ENCODE measurements at regions not wholly inside any gene's neighbourhood (a gene's known extent, or its start where the extent isn't known, plus 50 kb on each side); places are given as distances from the start of the nearest gene placed in this dataset.

DNA sequence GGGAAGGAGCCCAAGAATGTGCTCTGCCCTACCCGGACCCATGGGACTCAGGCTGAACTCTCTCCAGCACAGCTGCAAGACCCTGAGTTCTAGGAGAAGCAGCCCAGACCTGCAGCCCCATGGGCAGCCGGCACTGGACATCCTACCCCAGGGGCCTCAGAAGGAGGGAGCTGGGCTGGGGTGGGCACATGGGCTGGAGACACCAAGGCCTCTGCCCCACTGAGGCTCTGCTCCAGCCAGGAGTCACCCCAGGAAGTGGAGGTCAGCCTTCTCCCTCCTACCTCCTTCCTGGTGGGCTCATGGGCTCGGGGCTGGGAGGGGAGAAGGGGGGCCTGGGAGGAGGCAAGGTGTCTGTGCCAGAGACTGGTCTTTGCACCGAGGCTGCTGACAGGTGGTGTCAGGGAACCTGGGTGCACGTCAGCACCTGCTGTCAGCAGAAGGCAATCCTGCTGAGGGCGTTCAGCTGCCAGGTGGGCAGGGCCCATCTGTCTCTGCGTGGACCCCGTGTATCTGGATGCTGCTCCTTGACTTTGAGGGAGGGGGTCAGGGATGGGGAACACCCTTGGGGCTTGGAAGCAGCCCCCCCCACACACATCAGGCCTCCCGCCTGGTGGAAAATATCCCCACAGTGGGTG, 95.2 kb downstream of the PDGFA start:
- no peak for DNase-seq (ENCODE audit: low spot score)
- Histone ChIP-seq H3K4me1 (ENCODE audit: control insufficient read depth in 2 of 2, insufficient read depth in 1 of 2, low read depth in 1 of 2, low read length in 2 of 2) (peaks cover 0 to 7% of the 10 kb centered on the region in 2 donors), H3K18ac (ENCODE audit: low read length) (peak overlapping the region; percentile 44)

DNA sequence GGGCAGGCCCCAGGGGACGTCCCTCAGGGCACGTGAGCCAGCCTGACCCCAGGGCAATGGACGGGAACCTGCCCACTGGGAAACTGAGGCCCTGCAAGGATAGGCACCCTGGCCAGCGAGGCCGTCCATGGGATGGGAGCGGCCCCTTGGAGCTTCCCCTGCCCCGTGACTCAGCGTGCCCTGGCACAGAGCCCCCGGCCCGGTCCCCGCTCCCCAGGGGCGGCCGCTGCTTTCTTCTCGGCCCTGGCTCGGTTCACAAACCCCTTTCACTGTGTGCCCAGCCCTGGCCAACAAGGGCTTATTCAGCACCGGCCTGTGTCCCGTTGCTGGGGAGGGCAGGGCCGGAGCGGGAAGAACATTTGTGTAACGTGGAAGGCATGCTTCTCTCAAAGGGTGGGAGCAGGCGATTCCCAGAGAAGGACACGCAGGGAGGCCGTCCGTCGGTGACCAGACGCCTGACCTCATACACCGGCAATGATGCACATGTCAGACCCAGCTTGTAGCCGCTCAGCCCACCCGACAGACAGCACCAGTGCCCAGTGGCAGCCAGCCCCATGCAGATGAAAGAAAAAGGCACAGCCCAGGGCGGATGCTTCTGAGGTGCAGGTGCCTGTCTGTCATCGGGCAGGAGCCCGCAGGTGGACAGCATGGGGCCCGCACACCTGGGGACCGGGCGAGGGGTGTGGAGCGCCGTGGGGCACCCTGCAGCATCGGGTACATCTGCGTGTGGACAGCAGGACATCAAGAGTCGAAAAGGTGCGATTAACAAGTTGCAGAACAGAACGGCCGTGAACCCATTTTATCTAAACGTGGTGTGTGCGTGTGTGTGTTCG, 94.5 kb downstream of the PDGFA start:
- Histone ChIP-seq H3K79me1 (ENCODE audit: low read depth, low read length) (peaks cover 2% of the 10 kb centered on the region), H2AK5ac (ENCODE audit: low read depth, low read length) (peak overlapping the region; percentile 97), H3K9me3 (replicated peaks in 1 of 2; ENCODE audit: control insufficient read depth in 2 of 2, insufficient read depth in 1 of 2, low read depth in 1 of 2, low read length in 2 of 2) (peaks cover 0 to 6% of the 10 kb centered on the region in 2 donors), H3K4me1 (ENCODE audit: control insufficient read depth in 2 of 2, insufficient read depth in 1 of 2, low read depth in 1 of 2, low read length in 2 of 2) (peaks cover 0 to 7% of the 10 kb centered on the region in 2 donors), H3K18ac (ENCODE audit: low read length) (peak overlapping the region; percentile 89), H3K4me3 (ENCODE audit: low read length in 2 of 2) (no peak overlapping the region), H4K91ac (ENCODE audit: low read depth, low read length, poor library complexity) (no peak overlapping the region), H3K27ac (replicated peaks; ENCODE audit: low read length) (no peak overlapping the region), H2BK15ac (ENCODE audit: low read length) (peak overlapping the region; percentile 97), H3K9ac (ENCODE audit: low read depth, low read length, poor library complexity) (peak overlapping the region; percentile 50), H3K14ac (ENCODE audit: low read length) (peak overlapping the region; percentile 25), H3K23ac (ENCODE audit: low read depth, low read length, poor library complexity) (peak overlapping the region; percentile 85), H2BK12ac (ENCODE audit: low read length) (peak overlapping the region; percentile 58), H2BK5ac (ENCODE audit: low read length) (peak overlapping the region; percentile 90), H2AFZ (ENCODE audit: low read length) (no peak overlapping the region), H3K36me3 (replicated peaks in 1 of 2; ENCODE audit: control insufficient read depth in 2 of 2, insufficient read depth in 2 of 2, low read length in 2 of 2) (no peaks in the 10 kb centered on the region), H3K27me3 (ENCODE audit: control insufficient read depth in 3 of 3, insufficient read depth in 3 of 3, low read depth in 1 of 3, low read length in 3 of 3) (peaks cover 0 to 5% (median 0%) of the 10 kb centered on the region in 3 experiments), H3K4me2 (ENCODE audit: insufficient read depth, low read length, poor library complexity, severe bottlenecking) (no peak overlapping the region), H4K8ac (ENCODE audit: low read depth, low read length) (no peak overlapping the region), H2BK120ac (ENCODE audit: low read depth, low read length) (peak overlapping the region; percentile 35), H3K4ac (ENCODE audit: low read length) (no peak overlapping the region)
- no peak for DNase-seq (ENCODE audit: low spot score)
- WGBS, 2 donors (ENCODE audit: extremely low coverage in 2 of 2, insufficient read length in 2 of 2, insufficient replicate concordance in 1 of 2), result no CpG with 5 or more reads among the region's 46 CpGs

More for the DNA sequence above, 95.2 kb downstream of the PDGFA start:
- H3K4me3 ChIP-seq (ENCODE audit: low read length in 2 of 2), result no peak overlapping the region
- H4K8ac ChIP-seq (ENCODE audit: low read depth, low read length), result no peak overlapping the region
- H3K4me2 ChIP-seq (ENCODE audit: insufficient read depth, low read length, poor library complexity, severe bottlenecking), result no peak overlapping the region
- H2BK12ac ChIP-seq (ENCODE audit: low read length), result peak overlapping the region; percentile 58
- no peak overlapping the region for H2AFZ ChIP-seq (ENCODE audit: low read length)
- no peak overlapping the region for H4K91ac ChIP-seq (ENCODE audit: low read depth, low read length, poor library complexity)
- H3K27me3 ChIP-seq (ENCODE audit: control insufficient read depth in 3 of 3, insufficient read depth in 3 of 3, low read depth in 1 of 3, low read length in 3 of 3), result peaks cover 0 to 5% (median 0%) of the 10 kb centered on the region in 3 experiments
- peak overlapping the region; percentile 35 for H2BK120ac ChIP-seq (ENCODE audit: low read depth, low read length)
- H3K14ac ChIP-seq (ENCODE audit: low read length), result peak overlapping the region; percentile 39
- no peak overlapping the region for H3K23ac ChIP-seq (ENCODE audit: low read depth, low read length, poor library complexity)
- H2AK5ac ChIP-seq (ENCODE audit: low read depth, low read length), result peak overlapping the region; percentile 97
- no peak overlapping the region for H3K27ac ChIP-seq (replicated peaks; ENCODE audit: low read length)
- H3K9ac ChIP-seq (ENCODE audit: low read depth, low read length, poor library complexity), result no peak overlapping the region
- peaks cover 2% of the 10 kb centered on the region for H3K79me1 ChIP-seq (ENCODE audit: low read depth, low read length)
- H3K9me3 ChIP-seq (replicated peaks in 1 of 2; ENCODE audit: control insufficient read depth in 2 of 2, insufficient read depth in 1 of 2, low read depth in 1 of 2, low read length in 2 of 2), result peaks cover 0 to 6% of the 10 kb centered on the region in 2 donors
- peak overlapping the region; percentile 90 for H2BK5ac ChIP-seq (ENCODE audit: low read length)
- H3K4ac ChIP-seq (ENCODE audit: low read length), result no peak overlapping the region
- WGBS, 2 donors (ENCODE audit: extremely low coverage in 2 of 2, insufficient read length in 2 of 2, insufficient replicate concordance in 1 of 2), result no CpG with 5 or more reads among the region's 9 CpGs
- peak overlapping the region; percentile 97 for H2BK15ac ChIP-seq (ENCODE audit: low read length)
- no peaks in the 10 kb centered on the region for H3K36me3 ChIP-seq (replicated peaks in 1 of 2; ENCODE audit: control insufficient read depth in 2 of 2, insufficient read depth in 2 of 2, low read length in 2 of 2)

DNA sequence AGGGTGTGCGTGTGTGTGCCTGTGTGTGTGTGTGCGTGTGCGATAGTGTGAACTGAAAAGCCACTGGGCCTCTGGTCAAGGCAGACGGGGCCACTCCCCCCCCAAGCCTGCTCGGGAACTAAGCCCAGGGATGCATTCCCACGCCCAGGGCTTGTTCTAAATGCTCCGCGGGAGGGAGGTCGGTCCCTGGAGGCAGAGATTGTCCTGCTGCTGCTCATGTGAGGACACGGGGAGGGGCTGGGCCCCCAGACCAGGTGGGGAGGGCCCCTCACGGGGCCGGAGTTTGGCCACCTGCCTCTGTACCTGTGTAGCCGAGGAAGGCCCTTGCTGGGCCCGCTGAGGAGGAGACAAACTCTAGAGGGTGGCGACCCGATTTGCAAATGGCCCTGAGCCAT, 93.9 kb downstream of the PDGFA start:
- Histone ChIP-seq H4K8ac (ENCODE audit: low read depth, low read length) (no peak overlapping the region), H2BK12ac (ENCODE audit: low read length) (no peak overlapping the region), H2AFZ (ENCODE audit: low read length) (no peak overlapping the region), H3K4me2 (ENCODE audit: insufficient read depth, low read length, poor library complexity, severe bottlenecking) (no peak overlapping the region), H3K14ac (ENCODE audit: low read length) (peak overlapping the region; percentile 25), H2BK15ac (ENCODE audit: low read length) (peak overlapping the region; percentile 97), H3K9me3 (replicated peaks in 1 of 2; ENCODE audit: control insufficient read depth in 2 of 2, insufficient read depth in 1 of 2, low read depth in 1 of 2, low read length in 2 of 2) (peaks cover 0 to 6% of the 10 kb centered on the region in 2 donors), H3K27ac (replicated peaks; ENCODE audit: low read length) (no peak overlapping the region), H3K23ac (ENCODE audit: low read depth, low read length, poor library complexity) (peak overlapping the region; percentile 85), H3K4ac (ENCODE audit: low read length) (no peak overlapping the region), H3K4me3 (ENCODE audit: low read length in 2 of 2) (no peak overlapping the region), H2AK5ac (ENCODE audit: low read depth, low read length) (peak overlapping the region; percentile 97), H4K91ac (ENCODE audit: low read depth, low read length, poor library complexity) (no peak overlapping the region), H3K36me3 (replicated peaks in 1 of 2; ENCODE audit: control insufficient read depth in 2 of 2, insufficient read depth in 2 of 2, low read length in 2 of 2) (no peaks in the 10 kb centered on the region), H2BK120ac (ENCODE audit: low read depth, low read length) (peak overlapping the region; percentile 35), H3K4me1 (ENCODE audit: control insufficient read depth in 2 of 2, insufficient read depth in 1 of 2, low read depth in 1 of 2, low read length in 2 of 2) (peaks cover 0 to 7% of the 10 kb centered on the region in 2 donors), H3K18ac (ENCODE audit: low read length) (peak overlapping the region; percentile 89), H2BK5ac (ENCODE audit: low read length) (peak overlapping the region; percentile 90), H3K79me1 (ENCODE audit: low read depth, low read length) (no peaks in the 10 kb centered on the region), H3K9ac (ENCODE audit: low read depth, low read length, poor library complexity) (peak overlapping the region; percentile 50), H3K27me3 (ENCODE audit: control insufficient read depth in 3 of 3, insufficient read depth in 3 of 3, low read depth in 1 of 3, low read length in 3 of 3) (peaks cover 0 to 5% (median 0%) of the 10 kb centered on the region in 3 experiments)
- no peak for DNase-seq (ENCODE audit: low spot score)
- WGBS, 2 donors (ENCODE audit: extremely low coverage in 2 of 2, insufficient read length in 2 of 2, insufficient replicate concordance in 1 of 2), result no CpG with 5 or more reads among the region's 16 CpGs

DNA sequence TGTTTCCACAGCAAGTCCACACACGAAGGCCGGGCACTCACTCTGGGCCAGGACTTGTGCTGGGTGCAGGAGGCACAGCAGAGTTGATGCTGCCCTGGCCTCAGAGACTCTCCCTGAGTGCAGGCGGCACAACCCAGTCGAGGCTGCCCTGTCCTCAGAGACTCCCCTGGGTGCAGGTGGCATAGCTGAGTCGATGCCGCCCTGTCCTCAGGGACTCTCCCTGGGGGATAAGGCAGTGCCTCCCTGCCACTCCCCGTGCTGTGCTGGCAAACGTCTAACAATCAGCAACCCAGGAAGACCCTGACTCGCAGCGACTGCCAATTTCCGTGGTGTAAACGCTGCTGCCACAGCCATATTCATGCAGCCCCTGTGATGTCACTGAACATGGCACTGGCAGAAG, 93.1 kb downstream of the PDGFA start:
- Histone ChIP-seq H3K23ac (ENCODE audit: low read depth, low read length, poor library complexity) (peak overlapping the region; percentile 25), H3K9me3 (replicated peaks in 1 of 2; ENCODE audit: control insufficient read depth in 2 of 2, insufficient read depth in 1 of 2, low read depth in 1 of 2, low read length in 2 of 2) (peaks cover 0 to 6% of the 10 kb centered on the region in 2 donors), H3K14ac (ENCODE audit: low read length) (no peak overlapping the region), H2BK15ac (ENCODE audit: low read length) (peak overlapping the region; percentile 58), H2BK12ac (ENCODE audit: low read length) (peak overlapping the region; percentile 41), H3K4me1 (ENCODE audit: control insufficient read depth in 2 of 2, insufficient read depth in 1 of 2, low read depth in 1 of 2, low read length in 2 of 2) (peaks cover 0 to 7% of the 10 kb centered on the region in 2 donors), H3K27ac (replicated peaks; ENCODE audit: low read length) (no peak overlapping the region), H4K91ac (ENCODE audit: low read depth, low read length, poor library complexity) (no peak overlapping the region), H3K4ac (ENCODE audit: low read length) (no peak overlapping the region), H3K4me3 (ENCODE audit: low read length in 2 of 2) (no peak overlapping the region), H4K8ac (ENCODE audit: low read depth, low read length) (no peak overlapping the region), H3K18ac (ENCODE audit: low read length) (peak overlapping the region; percentile 87), H3K9ac (ENCODE audit: low read depth, low read length, poor library complexity) (no peak overlapping the region), H3K79me1 (ENCODE audit: low read depth, low read length) (no peaks in the 10 kb centered on the region), H2BK120ac (ENCODE audit: low read depth, low read length) (peak overlapping the region; percentile 54), H2AFZ (ENCODE audit: low read length) (no peak overlapping the region), H3K27me3 (ENCODE audit: control insufficient read depth in 3 of 3, insufficient read depth in 3 of 3, low read depth in 1 of 3, low read length in 3 of 3) (peaks cover 0 to 5% (median 0%) of the 10 kb centered on the region in 3 experiments), H3K4me2 (ENCODE audit: insufficient read depth, low read length, poor library complexity, severe bottlenecking) (no peak overlapping the region), H2AK5ac (ENCODE audit: low read depth, low read length) (peak overlapping the region; percentile 98), H3K36me3 (replicated peaks in 1 of 2; ENCODE audit: control insufficient read depth in 2 of 2, insufficient read depth in 2 of 2, low read length in 2 of 2) (no peaks in the 10 kb centered on the region), H2BK5ac (ENCODE audit: low read length) (peak overlapping the region; percentile 60)
- no peak for DNase-seq (ENCODE audit: low spot score)
- WGBS, 2 donors (ENCODE audit: extremely low coverage in 2 of 2, insufficient read length in 2 of 2, insufficient replicate concordance in 1 of 2), result no CpG with 5 or more reads among the region's 12 CpGs

Data from neuronal stem cell (in vitro differentiated cells).